ENCODE measurements at regions not wholly inside any gene's neighbourhood (a gene's known extent, or its start where the extent isn't known, plus 50 kb on each side); places are given as distances from the start of the nearest gene placed in this dataset.

DNA sequence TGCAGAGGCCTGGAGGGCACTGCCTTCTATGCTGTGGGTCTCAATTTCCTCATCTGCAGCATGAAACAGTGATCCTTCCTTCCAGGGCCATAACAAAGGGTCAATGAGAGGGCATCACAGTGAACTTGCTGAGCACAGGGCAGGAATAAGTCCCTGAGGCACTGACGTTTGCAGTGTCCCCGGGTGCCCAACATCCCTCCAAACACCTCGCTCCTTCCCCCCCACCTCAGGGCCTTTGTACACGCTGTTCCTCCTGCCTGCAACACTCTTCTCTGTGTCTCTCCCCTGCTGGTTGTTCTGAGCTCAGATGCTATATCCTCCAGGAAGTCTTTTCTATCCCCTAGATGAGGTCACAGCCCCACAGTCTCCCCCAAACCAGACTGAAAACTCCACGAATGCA is 59.7 kb upstream of the TCF20 start:
- 81 to 85% methylated on average over 5 of the region's 5 CpGs for WGBS, 2 donors
- H3K27ac ChIP-seq (ENCODE audit: low read depth in 1 of 2, low read length in 2 of 2), result no peak overlapping the region
- no peaks in the 10 kb centered on the region for H3K36me3 ChIP-seq (ENCODE audit: control insufficient read depth in 1 of 2, insufficient read depth in 2 of 2, low read length in 1 of 2)
- H3K27me3 ChIP-seq (ENCODE audit: control insufficient read depth in 1 of 2, insufficient read depth in 2 of 2, low read length in 1 of 2), result no peaks in the 10 kb centered on the region
- no peak overlapping the region for H3K4me3 ChIP-seq (ENCODE audit: low read length in 2 of 2)
- H3K4me1 ChIP-seq (ENCODE audit: control insufficient read depth in 1 of 2, insufficient read depth in 2 of 2, low read length in 2 of 2), result no peaks in the 10 kb centered on the region
- no peaks in the 10 kb centered on the region for H3K9me3 ChIP-seq (ENCODE audit: control insufficient read depth, low read length)
- intact Hi-C loops (cut with DNase I), result no loop called here
- DNase-seq (no peak), ATAC-seq (ENCODE audit: low FRiP score) (no peak)

DNA sequence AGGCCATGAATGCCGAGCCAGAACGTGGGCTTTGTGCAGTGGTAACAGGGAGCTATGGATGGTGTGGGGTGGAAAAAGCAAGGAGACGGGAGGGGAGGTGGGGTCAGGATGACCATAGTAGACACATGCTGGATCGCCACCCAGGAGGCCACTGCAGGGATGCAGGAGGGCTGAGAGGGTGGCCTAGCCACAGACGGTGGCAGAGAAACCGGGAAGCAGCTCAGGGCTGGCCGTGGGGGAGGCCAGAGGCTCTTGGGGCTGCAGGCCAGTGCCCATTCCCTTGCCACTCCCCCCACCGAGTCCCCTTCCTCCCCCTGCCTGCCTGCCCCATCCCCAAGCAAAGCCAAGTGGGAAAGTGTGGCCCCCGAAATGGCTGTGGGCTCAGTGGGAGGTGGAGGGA is 59.1 kb upstream of the TCF20 start:
- DNase-seq, result no peak
- intact Hi-C loops (cut with DNase I), result loop anchor here in 1 of 2 donors (10.0 kb wide), 1 partner anchor 95 kb away; no protein-coding TSS in a partner anchor
- no peak for ATAC-seq (ENCODE audit: low FRiP score)
- Histone ChIP-seq H3K27ac (ENCODE audit: low read depth in 1 of 2, low read length in 2 of 2) (no peak overlapping the region), H3K4me3 (ENCODE audit: low read length in 2 of 2) (no peak overlapping the region), H3K4me1 (ENCODE audit: control insufficient read depth in 1 of 2, insufficient read depth in 2 of 2, low read length in 2 of 2) (no peaks in the 10 kb centered on the region), H3K27me3 (ENCODE audit: control insufficient read depth in 1 of 2, insufficient read depth in 2 of 2, low read length in 1 of 2) (no peaks in the 10 kb centered on the region), H3K9me3 (ENCODE audit: control insufficient read depth, low read length) (no peaks in the 10 kb centered on the region), H3K36me3 (ENCODE audit: control insufficient read depth in 1 of 2, insufficient read depth in 2 of 2, low read length in 1 of 2) (no peaks in the 10 kb centered on the region)
- WGBS, 2 donors, result 92 to 93% methylated on average over 9 of the region's 9 CpGs

DNA sequence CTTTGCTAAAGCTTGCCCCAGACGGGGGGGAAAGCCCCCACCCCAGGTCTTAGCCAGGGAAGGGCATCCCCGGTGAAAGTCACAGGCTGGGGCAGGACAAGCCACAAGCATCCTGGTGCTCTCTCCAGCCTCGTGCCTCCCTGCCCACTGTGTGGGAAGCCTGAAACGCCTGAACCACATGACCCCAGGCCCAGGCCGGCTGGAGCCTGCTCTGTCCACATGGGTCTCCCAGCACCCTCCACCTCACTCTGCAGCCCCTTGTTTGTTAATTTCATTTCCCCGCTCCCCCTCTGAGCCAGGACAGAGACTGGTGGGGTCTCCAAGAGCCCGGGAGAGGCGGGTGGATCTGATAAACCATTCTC is 58.3 kb upstream of the TCF20 start:
- Histone ChIP-seq H3K27ac (ENCODE audit: low read depth in 1 of 2, low read length in 2 of 2) (no peak overlapping the region), H3K9me3 (ENCODE audit: control insufficient read depth, low read length) (no peaks in the 10 kb centered on the region), H3K4me1 (ENCODE audit: control insufficient read depth in 1 of 2, insufficient read depth in 2 of 2, low read length in 2 of 2) (no peaks in the 10 kb centered on the region), H3K4me3 (ENCODE audit: low read length in 2 of 2) (no peak overlapping the region), H3K27me3 (ENCODE audit: control insufficient read depth in 1 of 2, insufficient read depth in 2 of 2, low read length in 1 of 2) (no peaks in the 10 kb centered on the region), H3K36me3 (ENCODE audit: control insufficient read depth in 1 of 2, insufficient read depth in 2 of 2, low read length in 1 of 2) (no peaks in the 10 kb centered on the region)
- intact Hi-C loops (cut with DNase I), result loop anchor here in 1 of 2 donors (10.0 kb wide), 1 partner anchor 96 kb away; no protein-coding TSS in a partner anchor
- WGBS, 2 donors, result 84 to 89% methylated on average over 8 of the region's 8 CpGs
- DNase-seq (no peak), ATAC-seq (ENCODE audit: low FRiP score) (no peak)

DNA sequence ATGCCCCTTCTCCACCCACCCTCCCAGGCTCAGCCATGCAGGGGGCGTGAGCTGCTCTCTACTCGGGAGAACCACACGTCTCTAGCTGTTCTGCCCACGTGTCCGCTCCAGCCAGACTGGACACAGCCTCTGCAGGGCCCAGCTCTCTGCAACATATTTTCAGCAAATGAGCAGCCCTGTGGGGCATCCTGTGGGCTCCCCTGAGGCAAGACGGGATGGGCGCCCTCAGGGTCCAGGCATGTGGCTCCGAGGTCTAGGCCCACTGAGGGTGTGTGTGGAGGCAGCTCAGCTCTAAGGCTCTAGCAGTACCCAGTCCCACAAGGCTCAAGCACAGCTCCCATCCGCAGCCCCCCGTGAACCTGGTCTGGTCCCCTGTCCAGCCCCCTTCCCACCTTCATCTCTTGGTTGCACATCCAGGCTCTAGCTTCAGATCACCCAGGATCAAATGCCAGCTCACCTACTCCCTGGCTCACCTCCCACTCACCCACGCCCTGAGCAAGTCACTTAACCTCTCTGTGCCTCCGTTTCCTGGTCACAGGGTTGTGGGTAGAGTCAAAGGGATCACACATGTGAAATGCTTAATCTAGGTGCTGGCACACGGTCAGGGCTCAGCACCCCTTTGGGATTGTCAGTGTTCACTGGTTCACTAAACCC is 57.8 kb upstream of the TCF20 start:
- intact Hi-C loops (cut with DNase I), result loop anchor here in 1 of 2 donors (10.0 kb wide), 1 partner anchor 97 kb away; no protein-coding TSS in a partner anchor
- WGBS, 2 donors, result 77 to 81% methylated on average over 13 of the region's 13 CpGs

DNA sequence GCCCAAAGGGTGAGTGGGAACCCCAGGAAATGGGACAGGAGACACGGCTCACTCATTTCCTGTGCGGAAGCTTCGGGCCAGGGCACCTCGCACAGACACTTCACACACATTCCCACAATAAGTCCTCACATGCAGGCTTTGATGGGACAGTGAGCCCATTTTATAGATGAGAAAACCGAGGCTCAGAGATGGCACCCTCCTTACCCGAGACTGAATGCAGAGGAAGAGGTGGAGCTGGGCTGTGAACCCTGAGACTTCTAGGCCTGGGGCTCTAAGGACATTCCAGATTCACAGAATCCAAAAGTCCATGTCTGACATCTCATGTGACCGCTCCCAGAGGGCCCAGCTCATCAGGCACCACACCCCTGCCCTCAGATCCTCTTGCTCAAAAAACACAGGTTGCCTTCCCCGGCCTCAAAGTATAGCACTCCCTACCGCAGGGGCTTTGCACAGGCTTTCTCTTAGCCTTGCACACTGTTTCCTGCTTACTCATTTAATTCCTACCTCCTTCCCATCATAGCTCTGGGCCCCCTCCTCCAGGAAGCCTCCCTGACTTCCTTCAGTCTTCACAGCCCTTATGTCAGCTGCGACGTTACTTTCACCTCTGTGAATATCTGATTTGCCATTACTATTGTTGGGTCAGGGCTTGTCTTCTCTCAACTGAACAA is 57.1 kb upstream of the TCF20 start:
- no peaks in the 10 kb centered on the region for H3K27me3 ChIP-seq (ENCODE audit: control insufficient read depth in 1 of 2, insufficient read depth in 2 of 2, low read length in 1 of 2)
- no peak overlapping the region for H3K27ac ChIP-seq (ENCODE audit: low read depth in 1 of 2, low read length in 2 of 2)
- no peak for ATAC-seq (ENCODE audit: low FRiP score)
- 89 to 91% methylated on average over 11 of the region's 11 CpGs for WGBS, 2 donors
- intact Hi-C loops (cut with DNase I), result loop anchor here in 1 of 2 donors (10.0 kb wide), 1 partner anchor 97 kb away; no protein-coding TSS in a partner anchor
- H3K4me3 ChIP-seq (ENCODE audit: low read length in 2 of 2), result no peak overlapping the region
- no peaks in the 10 kb centered on the region for H3K9me3 ChIP-seq (ENCODE audit: control insufficient read depth, low read length)
- no peak for DNase-seq
- H3K4me1 ChIP-seq (ENCODE audit: control insufficient read depth in 1 of 2, insufficient read depth in 2 of 2, low read length in 2 of 2), result no peaks in the 10 kb centered on the region
- H3K36me3 ChIP-seq (ENCODE audit: control insufficient read depth in 1 of 2, insufficient read depth in 2 of 2, low read length in 1 of 2), result no peaks in the 10 kb centered on the region

More for the DNA sequence above, 57.8 kb upstream of the TCF20 start:
- no peak overlapping the region for H3K4me3 ChIP-seq (ENCODE audit: low read length in 2 of 2)
- H3K27me3 ChIP-seq (ENCODE audit: control insufficient read depth in 1 of 2, insufficient read depth in 2 of 2, low read length in 1 of 2), result no peaks in the 10 kb centered on the region
- no peaks in the 10 kb centered on the region for H3K9me3 ChIP-seq (ENCODE audit: control insufficient read depth, low read length)
- no peak overlapping the region for H3K27ac ChIP-seq (ENCODE audit: low read depth in 1 of 2, low read length in 2 of 2)
- DNase-seq (no peak), ATAC-seq (ENCODE audit: low FRiP score) (no peak)
- H3K36me3 ChIP-seq (ENCODE audit: control insufficient read depth in 1 of 2, insufficient read depth in 2 of 2, low read length in 1 of 2), result no peaks in the 10 kb centered on the region
- H3K4me1 ChIP-seq (ENCODE audit: control insufficient read depth in 1 of 2, insufficient read depth in 2 of 2, low read length in 2 of 2), result no peaks in the 10 kb centered on the region

DNA sequence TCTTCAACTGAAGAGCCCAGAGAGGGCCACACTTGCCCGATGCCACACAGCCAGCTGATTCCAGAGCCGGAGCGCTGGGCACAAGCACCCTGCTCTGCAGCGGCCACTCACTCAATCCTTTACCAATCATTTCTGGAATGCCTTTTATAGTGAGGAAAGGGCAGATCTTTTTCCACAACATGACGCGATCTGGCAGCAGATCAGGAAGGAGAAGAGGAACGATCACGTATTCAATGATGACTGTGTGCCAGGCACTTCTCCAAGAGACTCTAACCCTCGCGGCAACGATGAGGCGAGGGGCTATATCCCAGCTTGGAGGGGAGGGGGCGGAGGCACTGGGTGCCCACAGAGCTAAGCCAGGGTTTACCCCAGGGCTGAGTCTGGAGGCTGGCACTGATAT is 56.3 kb upstream of the TCF20 start:
- Histone ChIP-seq H3K4me3 (ENCODE audit: low read length in 2 of 2) (no peak overlapping the region), H3K27ac (ENCODE audit: low read depth in 1 of 2, low read length in 2 of 2) (no peak overlapping the region), H3K4me1 (ENCODE audit: control insufficient read depth in 1 of 2, insufficient read depth in 2 of 2, low read length in 2 of 2) (no peaks in the 10 kb centered on the region), H3K36me3 (ENCODE audit: control insufficient read depth in 1 of 2, insufficient read depth in 2 of 2, low read length in 1 of 2) (no peaks in the 10 kb centered on the region), H3K27me3 (ENCODE audit: control insufficient read depth in 1 of 2, insufficient read depth in 2 of 2, low read length in 1 of 2) (no peaks in the 10 kb centered on the region), H3K9me3 (ENCODE audit: control insufficient read depth, low read length) (no peaks in the 10 kb centered on the region)
- DNase-seq (no peak), ATAC-seq (ENCODE audit: low FRiP score) (no peak)
- WGBS, 2 donors, result 49 to 62% methylated on average over 13 of the region's 13 CpGs
- intact Hi-C loops (cut with DNase I), result loop anchor here in 1 of 2 donors (10.0 kb wide), 1 partner anchor 98 kb away; no protein-coding TSS in a partner anchor

DNA sequence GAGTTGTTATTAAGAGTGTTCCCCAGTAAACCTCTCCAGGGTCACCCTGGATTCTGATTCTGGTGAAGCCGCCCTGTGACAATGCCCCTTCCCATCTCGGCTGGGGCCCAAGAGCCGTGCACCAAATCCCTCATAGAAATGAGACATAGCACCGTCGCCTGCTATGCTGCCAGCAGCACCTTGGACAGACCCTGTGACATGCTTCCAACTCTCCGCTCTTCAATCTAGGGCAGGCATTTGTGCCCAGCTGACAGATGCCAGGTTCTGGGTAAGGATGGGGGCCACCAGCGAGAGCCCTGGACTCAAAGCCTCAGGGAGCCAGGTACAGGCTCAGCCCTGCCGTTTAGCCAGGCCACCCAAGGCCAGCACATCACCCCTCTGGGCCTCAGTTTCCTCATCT is 55.8 kb upstream of the TCF20 start:
- intact Hi-C loops (cut with DNase I), result loop anchor here in 1 of 2 donors (10.0 kb wide), 1 partner anchor 98 kb away; no protein-coding TSS in a partner anchor
- no peaks in the 10 kb centered on the region for H3K36me3 ChIP-seq (ENCODE audit: control insufficient read depth in 1 of 2, insufficient read depth in 2 of 2, low read length in 1 of 2)
- no peak for ATAC-seq (ENCODE audit: low FRiP score)

DNA sequence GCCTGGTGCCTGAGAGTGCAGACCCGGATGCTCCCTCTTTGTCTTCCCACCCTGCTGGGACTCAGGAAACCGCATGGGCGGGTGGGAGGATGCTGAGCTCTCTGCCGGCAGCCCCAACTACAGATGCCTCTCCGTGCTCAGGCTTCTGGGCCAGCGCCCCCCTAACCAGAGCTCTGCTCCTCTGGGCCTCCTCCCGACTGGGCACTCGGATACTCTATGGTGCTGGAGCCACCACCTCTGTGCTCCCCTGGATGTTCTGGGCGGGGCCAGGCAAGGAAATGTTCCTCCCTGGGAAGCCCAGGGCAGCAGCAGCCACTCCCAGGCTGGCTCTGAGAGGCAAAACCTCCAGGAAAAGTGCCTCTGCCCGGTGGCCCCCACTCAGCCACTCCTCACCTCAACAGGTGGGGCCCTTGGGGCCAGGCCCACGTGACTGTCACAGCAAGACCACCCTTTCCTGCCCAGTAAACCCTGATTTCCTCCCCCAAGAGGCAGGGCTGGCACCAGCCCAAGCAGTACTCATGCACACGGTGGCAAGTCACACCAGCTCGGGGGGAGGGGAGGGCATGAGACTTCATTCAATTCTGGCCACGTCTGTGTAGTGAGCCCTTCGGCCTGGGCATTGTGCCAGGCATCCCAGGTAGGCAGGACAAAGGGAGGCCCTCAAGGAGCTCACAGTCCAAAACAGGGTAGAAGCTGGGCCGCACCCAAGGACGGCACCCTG is 54.7 kb upstream of the TCF20 start:
- intact Hi-C loops (cut with DNase I), result loop anchor here in 1 of 2 donors (10.0 kb wide), 1 partner anchor 100 kb away; no protein-coding TSS in a partner anchor
- no peak overlapping the region for H3K4me3 ChIP-seq (ENCODE audit: low read length in 2 of 2)
- H3K27ac ChIP-seq (ENCODE audit: low read depth in 1 of 2, low read length in 2 of 2), result no peak overlapping the region
- H3K36me3 ChIP-seq (ENCODE audit: control insufficient read depth in 1 of 2, insufficient read depth in 2 of 2, low read length in 1 of 2), result no peaks in the 10 kb centered on the region
- H3K4me1 ChIP-seq (ENCODE audit: control insufficient read depth in 1 of 2, insufficient read depth in 2 of 2, low read length in 2 of 2), result no peaks in the 10 kb centered on the region
- DNase-seq, result no peak
- 49 to 53% methylated on average over 16 to 17 of the region's 17 CpGs for WGBS, 2 donors
- H3K9me3 ChIP-seq (ENCODE audit: control insufficient read depth, low read length), result no peaks in the 10 kb centered on the region
- no peaks in the 10 kb centered on the region for H3K27me3 ChIP-seq (ENCODE audit: control insufficient read depth in 1 of 2, insufficient read depth in 2 of 2, low read length in 1 of 2)
- no peak for ATAC-seq (ENCODE audit: low FRiP score)

More for the DNA sequence above, 55.8 kb upstream of the TCF20 start:
- no peak for DNase-seq
- no peaks in the 10 kb centered on the region for H3K27me3 ChIP-seq (ENCODE audit: control insufficient read depth in 1 of 2, insufficient read depth in 2 of 2, low read length in 1 of 2)
- no peaks in the 10 kb centered on the region for H3K9me3 ChIP-seq (ENCODE audit: control insufficient read depth, low read length)
- WGBS, 2 donors, result 77 to 82% methylated on average over 8 of the region's 8 CpGs
- no peaks in the 10 kb centered on the region for H3K4me1 ChIP-seq (ENCODE audit: control insufficient read depth in 1 of 2, insufficient read depth in 2 of 2, low read length in 2 of 2)
- no peak overlapping the region for H3K4me3 ChIP-seq (ENCODE audit: low read length in 2 of 2)
- H3K27ac ChIP-seq (ENCODE audit: low read depth in 1 of 2, low read length in 2 of 2), result no peak overlapping the region
